HG02798 (cell line): ENCODE measurements at regions not wholly inside any gene's neighbourhood (a gene's known extent, or its start where the extent isn't known, plus 50 kb on each side); places are given as distances from the start of the nearest gene placed in this dataset.

Experiments
- ATAC-seq: cut with Tn5 transposase; IDR thresholded peaks from one replicate; pipeline ENCODE4 v1.9.1; 2021; ENCODE audit warnings: mild to moderate bottlenecking; ENCODE audit not compliant: unreplicated experiment, poor library complexity

DNA sequence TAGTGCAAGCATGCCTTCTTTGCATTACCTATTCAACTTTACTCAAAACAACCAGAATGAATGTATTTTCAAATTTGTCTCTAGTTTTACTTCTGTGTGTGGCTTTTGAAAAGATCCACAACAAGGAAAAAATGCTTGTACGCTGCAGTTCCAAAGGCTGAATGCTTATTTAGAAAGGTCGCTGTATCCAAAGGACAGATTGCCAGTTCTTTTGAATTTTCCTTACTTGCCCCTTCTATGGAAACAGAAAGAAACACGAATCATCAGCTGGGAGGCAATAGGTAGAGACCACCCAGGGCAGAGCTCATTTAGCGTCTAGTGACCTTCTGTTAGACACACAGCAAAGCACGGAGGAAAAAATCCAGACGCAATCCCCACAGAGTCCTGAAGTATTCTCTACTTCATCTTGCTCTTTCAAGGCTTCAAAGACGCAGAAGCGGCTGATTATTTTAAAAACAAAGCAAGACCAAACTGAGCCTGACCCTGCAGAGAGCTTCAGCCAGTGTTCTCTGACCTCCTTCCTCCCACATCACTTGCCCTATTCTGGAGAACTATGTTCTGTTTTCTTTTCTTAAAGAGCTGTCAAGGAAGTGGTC is 674.6 kb upstream of the SGCG start:
- no peak for ATAC-seq

DNA sequence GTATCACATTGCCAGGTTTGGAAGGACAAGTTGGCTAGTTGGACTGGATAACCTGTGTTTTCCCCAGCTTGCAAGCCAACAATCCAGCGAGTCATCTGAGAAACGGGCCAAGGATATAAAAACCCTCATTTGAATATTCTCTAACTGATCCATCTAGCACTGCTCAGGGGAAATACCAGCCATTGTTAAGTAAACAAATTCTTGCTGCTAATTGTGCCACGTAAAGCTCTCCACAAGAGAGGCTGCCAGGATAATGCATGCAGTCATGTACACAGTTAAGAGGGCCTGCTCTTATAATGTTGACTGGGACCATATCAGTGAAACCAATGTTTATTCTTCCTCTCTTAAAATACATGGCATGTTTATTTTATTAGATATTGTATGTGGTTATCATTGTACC is 663.2 kb upstream of the SGCG start:
- no peak for ATAC-seq

DNA sequence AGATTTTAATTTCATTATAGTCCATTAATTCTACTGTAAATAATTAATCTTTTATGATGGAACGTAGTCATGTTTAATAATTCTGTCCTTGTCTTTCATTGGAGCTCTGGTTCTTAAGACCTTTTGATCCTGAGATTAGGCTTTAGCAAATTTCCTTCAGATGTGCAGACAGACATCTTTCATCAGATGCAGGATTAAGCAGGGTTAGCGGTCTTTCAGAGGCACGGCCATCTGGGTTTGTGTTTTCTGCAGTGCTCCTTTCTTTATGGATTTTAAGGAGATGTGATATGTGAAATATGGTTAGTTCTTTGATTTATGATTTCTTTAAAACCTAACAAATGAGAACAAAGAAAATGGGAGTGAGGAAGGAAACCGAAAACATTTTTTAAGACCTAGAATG is 643.9 kb upstream of the SGCG start:
- no peak for ATAC-seq

DNA sequence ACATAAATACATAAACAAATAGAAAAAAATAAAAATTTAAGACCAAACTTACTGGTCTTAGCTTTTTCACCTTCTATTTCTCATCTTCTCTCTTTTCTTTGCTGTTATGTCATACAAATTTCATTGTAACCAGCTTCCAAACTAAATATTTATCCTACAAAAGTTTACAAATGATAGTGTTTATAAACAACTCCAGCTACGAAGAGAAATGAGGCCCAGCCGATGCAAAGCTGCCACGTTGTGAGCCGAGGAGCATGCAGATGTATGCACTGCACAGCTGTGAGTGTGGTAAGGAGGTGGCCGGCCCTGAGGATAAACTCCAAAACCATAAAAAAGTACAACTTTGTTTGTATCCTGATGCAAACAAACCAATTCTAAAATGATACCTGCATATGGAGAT is 642.4 kb upstream of the SGCG start:
- no peak for ATAC-seq

DNA sequence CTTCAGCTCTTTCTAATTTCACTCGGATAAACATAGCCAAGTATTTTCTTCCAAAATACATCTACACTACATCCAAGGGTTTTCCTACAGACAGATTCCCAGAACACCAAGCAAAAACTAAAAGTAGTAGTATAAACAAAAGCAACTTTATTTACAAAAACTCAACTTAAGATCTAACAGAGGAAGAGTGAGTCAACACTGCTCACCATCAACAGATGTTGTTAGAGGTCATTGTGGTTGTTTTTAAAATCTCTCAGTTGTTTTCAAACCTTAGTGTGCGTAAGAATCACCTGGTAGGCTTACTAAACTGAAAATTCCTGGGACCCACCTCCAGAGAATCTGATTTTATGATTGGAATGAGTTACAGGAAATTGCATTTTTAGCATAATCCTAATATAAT is 631.7 kb upstream of the SGCG start:
- no peak for ATAC-seq

DNA sequence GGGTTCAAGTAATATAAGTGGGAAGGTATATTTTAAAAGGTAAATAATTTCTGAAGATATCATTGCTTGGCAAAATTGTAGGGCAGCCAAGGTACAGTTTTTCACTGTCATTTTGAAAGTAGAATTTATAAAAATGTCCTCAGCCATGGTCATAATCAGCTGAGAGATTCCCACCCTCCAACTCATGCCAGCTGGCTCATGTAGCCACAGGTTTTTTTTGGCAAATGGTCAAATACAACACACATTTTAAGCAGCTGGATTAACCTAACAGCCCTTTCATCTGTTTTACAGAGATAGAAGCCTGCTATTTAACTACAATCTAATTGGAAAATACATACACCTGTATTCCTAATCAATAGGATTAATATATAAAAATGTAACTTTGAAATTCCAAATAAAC is 619.2 kb upstream of the SGCG start:
- ATAC-seq: no peak

DNA sequence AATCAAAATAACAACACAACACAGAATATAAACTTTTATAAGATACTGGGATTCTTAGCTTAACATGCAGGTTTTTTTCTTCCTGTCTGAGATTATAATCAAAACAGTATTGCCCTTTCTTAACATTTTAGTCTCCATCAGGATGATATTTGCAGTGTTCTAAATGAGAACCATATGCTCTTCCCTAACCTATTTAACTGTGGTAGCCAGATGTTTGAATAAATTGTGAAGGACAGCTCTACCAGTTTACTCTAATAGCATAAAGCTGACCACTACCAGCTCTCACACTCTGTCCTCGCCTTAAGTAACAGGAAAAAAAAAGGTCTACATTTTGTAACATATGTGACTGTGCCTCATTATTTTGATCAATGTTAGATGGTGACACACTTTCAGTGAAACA is 618.7 kb upstream of the SGCG start:
- ATAC-seq: no peak

DNA sequence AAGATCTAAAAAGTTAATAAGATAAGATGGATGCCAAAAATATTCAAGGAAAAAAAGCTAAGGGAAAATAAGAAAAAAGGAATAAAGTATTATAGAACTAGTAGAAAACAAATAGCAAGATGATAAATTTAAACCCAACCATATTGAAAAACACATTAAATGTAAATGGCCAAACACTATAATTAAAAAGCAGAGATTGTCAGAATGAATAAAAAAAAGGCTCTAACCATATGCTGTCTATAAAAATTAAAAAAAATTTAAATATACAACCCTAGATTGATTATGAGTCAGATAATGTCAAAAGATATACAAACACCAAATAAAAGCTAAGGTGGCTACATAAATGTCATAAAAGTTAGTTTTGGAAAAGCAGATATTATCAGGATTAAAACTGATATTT is 617.5 kb upstream of the SGCG start:
- no peak for ATAC-seq

DNA sequence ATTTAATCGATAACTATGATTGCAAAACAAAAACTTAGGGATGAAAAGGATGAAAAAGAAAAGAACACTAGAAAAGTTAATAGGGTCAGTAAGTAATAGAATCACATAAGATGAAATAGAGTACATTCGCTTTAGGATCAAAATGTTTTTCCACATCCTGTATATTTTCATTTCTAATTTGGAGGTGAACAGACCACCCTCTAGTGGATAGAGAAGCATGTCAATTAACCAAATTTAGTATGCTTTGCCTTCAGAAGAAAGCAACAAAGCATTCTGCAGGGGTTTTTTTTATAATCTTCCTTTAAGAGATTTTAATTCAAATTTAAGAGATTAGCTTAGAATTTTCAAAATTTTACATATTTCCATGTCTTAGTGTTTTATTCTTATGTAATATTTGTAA is 611.0 kb upstream of the SGCG start:
- ATAC-seq: no peak

DNA sequence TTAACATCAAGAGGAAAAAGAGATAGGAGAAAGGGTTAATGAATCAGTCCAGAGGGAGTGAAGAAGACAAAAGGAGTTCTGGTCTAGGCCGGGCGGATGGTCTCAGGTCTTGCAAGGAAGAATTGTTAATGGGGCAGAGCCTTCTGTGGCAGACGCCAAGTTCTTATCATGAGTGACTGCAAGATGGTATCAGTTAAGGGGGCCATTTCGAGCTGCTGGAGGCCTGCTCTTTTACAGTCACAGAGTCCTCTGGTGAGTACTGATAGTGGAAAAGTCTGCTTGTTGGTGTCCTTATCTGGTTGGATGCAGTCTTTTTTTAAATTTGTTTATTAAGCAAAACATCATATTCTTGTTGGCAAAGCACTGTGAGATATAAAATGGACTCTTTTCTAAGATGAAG is 590.9 kb upstream of the SGCG start:
- no peak for ATAC-seq

DNA sequence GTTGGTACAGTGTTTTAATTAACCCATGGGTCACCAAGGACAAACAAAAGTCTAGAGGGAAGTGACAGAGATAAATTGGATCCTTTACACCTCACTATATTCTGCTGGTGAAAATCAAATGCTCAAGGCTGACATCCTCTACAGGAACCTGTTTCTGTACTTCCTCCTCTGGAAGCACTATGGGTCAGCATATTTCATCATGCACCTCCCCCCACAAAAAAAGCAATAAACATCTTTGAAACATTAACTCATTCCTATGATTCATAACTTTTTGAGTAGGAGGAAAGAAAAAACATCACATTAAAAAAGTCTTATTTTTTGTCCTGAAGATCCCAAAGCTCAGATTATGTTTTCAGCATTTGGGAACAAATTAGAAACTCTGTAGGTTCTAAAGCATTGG is 588.3 kb upstream of the SGCG start:
- no peak for ATAC-seq

DNA sequence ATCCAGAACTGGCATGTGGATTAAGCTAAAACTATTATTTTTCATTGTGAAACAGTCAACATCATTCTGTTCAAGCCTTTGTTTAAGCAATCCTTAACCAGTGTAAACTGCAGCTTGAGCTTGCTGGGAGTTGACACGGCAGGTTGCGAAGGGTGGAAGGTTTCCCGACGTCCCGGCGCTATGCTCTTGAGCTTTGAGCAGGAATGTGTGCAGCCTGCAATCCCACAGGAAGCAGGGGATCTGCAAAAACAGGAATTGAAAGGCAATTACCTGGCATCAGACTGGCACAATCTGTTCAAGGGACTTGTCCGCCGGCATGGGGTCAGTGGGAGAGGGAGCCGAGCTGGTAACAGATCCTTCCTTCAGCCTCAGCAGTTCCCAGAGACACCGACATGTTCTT is 586.7 kb upstream of the SGCG start:
- ATAC-seq: no peak

DNA sequence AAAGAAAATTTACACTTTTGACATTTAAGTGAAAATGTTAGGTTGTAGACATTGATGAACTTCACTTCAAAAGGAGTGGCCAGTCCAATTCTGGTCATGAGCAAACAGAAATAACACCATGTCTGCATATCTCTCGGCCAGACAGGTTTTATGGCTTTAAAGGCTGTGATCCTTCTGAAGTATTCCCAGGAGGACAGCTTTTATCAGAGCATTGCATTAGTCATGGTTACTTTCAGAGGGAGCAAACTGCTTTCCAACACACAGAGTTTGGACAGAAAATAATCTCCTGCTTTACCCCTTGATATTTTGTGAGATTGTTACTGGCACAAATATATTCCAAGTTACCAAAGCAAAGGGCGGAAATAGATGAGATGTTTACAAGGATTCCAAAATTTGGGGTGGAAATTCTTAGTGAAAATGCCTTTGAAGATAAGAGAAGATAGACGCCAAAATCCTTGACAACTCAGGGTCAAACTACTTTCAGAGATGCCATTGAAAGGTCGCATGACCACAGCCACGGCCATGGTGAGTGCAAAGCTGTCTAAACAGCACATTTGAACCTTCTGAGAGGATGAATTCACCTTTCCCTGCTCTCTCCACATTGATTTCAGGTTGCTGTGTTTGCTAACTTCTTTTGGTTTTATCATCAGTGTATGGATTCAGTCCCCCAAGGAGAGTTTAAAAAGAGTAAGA is 584.5 kb upstream of the SGCG start:
- ATAC-seq: no peak

DNA sequence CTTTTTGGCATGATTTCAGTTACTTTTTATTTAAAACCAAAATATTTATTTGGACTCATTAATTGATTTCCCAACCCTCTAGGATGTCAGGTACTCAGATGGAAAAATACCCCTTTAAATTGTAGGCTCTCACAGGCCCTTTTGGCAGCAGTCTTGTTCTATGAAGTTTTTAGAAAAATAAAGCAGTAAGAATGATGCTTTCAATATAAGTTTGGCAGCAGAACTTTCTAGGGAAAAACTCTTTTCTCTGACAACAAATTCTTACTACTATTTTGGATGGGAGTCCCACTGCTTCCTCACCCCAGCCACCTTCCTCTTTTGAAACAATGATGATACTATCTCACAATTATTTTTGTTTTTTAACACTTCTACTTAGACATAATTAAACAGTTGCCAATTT is 581.6 kb upstream of the SGCG start:
- ATAC-seq: no peak

DNA sequence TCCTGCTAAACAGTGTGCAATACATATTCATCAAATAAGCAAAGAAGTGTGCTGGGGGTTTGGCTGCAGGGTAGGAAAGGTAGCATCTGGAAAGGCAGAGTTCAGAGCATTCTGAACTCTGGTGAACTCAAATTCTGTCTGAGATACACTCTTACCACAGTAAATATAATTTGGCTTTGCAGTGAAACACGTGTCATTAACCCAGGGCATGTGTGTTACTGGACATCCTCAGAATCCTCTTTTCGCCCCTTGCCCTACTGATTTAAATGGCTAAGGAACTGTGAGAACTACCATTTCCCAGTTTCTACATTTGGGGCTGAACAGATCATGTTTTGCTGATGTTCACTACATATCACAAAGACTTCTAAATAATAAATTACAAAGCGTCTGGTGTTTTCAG is 562.8 kb upstream of the SGCG start:
- no peak for ATAC-seq

DNA sequence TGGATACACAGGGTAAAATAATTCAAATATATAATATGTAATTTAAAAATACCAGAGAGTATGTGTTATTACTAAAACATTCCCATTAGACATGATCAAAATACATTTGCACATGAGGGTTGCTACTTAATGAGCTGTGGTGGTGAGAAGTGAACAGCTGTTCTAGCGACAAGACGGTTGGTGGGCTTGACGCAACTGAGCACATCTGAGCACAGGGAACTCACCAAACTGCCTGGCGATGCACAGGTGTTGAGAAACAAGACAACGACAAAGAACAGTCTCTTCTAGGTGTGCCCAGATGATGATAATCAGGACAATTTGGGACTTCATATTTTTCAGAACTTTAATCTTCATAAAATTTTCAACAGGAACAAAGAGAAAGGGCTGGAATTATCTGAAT is 555.1 kb upstream of the SGCG start:
- no peak for ATAC-seq

DNA sequence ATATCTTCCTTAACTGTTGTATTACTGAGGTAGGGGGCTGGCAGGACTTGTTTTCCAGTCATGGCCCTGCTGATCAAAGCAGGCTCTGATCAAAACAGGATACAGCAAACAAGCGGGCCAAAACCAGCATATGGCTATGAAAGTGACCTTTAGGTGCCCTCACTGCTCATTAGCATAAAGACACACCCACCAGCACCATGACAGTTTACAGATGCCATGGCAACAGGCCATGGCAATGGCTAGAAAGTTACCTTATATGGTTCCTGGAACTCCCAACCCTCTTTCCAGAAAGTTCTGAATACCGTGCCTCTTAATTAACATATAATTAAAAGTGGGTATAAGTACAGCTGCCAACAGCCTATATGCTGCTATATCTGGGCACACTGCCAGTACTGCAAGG is 551.4 kb upstream of the SGCG start:
- no peak for ATAC-seq

DNA sequence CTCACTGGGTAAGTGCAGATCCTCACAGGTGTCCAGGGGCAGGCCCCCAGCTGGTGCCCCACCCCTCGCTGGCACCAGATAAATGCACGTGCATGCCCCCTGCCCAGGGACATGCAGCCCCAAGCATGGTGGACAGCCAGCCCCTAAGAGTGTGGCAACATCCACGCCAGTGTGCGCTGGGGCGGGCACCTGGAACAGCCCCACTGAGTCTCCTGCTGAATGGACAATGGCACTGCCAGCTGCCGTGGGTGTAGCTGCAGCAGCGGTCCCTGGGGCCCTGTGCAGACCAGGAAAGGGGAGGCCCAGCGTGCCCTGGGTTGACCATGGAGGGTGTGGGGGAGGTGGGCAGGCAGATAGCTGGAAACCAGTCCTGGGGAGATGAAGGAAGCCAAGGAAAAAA is 538.7 kb upstream of the SGCG start:
- ATAC-seq: no peak

DNA sequence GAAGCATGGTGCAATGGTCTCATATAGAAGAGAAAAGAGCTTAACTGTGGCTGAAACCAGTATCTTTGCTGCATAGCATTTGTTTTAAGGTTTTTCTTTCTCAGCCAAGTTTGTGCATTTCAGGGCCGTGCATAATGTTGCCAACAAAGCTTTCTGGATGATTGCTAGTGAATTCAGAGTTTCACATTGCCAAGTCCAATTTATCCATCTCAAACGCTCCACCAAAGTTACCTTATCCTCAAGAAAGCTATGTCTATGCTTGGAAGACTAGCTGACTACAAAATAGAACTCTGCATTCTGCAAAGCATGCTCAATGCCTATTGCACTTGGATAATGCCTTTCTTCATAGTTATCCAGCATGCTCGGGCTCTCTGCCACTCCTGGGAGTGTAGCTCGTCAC is 535.8 kb upstream of the SGCG start:
- ATAC-seq: no peak

DNA sequence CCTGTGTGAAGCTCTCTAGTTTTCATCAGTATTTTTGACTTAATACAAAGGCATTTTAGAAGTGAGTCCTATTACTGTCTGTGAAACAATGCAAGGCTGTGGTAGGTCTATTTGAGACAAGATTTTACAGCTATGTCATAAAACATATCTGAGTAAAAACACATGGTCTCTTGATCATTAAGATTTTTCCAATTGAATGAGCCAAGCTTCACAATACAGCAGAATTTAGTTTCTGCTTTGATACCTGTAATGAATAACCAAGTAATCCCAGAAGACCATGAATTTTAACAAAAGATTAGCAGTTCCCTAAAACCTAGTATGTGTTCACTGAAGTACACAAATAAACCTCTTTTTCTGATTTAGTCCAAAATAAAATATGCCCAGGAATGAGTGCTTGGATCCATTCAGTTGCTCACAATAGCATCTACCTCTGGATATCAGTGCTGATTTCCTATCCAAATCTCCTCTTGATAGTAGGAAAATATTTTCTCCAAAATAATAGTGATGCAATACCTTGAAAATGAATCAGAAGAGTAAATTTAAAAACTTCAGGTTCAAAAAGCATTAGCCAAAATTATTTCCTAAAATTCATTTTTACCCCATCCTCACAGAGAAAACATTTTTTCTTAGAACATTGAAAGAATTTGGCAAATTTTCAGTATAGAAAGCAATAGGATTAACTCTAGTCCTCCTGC is 533.5 kb upstream of the SGCG start:
- ATAC-seq: no peak

DNA sequence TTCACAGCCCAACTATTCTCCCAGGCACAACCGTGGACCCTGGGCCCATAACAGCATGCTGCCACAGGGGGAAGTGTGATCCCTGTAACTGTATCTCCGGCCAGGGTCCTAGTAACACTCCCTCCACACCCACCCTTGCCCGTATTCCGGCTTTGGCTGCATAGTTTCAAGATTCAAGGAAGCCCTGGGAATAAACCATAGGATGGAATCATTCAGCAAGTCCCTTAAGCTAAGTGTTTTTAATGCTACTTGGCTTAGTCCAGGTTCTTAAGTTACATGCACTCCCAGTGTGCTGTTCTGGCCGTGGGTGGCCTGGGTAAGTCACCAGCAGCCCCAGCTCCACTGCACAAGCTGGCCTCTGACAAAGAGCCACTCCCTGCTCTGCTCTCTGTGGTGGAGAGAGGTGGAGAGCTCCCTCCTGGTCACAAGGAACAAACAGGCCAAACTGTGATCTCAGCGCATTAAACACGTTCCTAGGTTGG is 532.4 kb upstream of the SGCG start:
- no peak for ATAC-seq

DNA sequence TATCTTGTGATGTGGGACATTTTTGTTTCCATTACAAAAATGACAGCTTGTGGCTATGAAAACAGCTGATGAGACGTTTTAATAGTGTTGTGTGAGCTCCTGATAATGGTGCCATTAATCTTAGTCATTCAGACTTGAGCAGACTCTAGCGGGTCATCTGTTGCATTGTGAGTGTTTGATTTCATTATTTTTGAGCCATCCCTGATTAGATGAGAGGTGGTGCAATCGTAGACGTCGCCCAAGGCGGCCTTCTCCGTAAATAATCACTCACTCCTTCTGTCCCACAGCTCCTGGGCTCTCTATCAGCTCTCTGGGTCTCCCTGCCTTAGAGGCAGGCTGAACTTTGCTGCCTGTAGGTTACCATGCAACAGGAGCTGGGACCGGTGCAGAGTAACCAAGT is 528.0 kb upstream of the SGCG start:
- ATAC-seq: no peak
